ENCODE measurements at regions not wholly inside any gene's neighbourhood (a gene's known extent, or its start where the extent isn't known, plus 50 kb on each side); places are given as distances from the start of the nearest gene placed in this dataset.

DNA sequence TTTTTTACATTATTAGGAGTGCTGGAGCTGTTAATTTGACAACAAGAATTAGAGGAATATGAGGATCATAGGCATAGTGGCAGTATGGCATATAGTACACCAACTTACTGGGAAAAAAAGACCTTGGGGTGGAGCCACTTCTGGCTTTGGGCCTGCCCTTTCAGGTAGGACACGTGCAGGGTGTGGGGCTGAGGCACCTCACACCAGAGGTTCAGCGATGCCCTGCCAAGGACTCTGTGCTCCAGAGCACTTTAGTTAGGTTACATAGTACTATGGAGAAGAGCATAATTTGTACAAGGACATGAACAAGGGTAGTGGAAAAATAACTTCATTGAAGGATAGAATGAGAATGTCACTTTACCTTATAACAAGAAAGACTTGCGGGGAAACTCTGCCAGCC lies 77.1 kb upstream of the CD302 start:
- no peaks in the 10 kb centered on the region for H3F3A ChIP-seq (replicated peaks; ENCODE audit: insufficient read depth)
- H3K4me2 ChIP-seq, result no peak overlapping the region
- H3K36me3 ChIP-seq (replicated peaks in 1 of 2; ENCODE audit: control insufficient read depth in 1 of 2, insufficient read depth in 2 of 2, low read length in 1 of 2), result no peaks in the 10 kb centered on the region
- no peaks in the 10 kb centered on the region; a peak in 1 of 4 replicates for H3K4me1 ChIP-seq (ENCODE audit: control insufficient read depth in 1 of 2, insufficient read depth in 2 of 2, low read depth in 1 of 2, low read length in 1 of 2)
- H3K9me3 ChIP-seq, result no peaks in the 10 kb centered on the region
- TF ChIP-seq NRF1 (IDR thresholded peaks at IDR 0.05; ENCODE audit: low read depth, low read length) (no peak), GATA2 (CRISPR knock-in tag; IDR thresholded peaks at IDR 0.05) (no peak), FOSL2 (IDR thresholded peaks at IDR 0.05; ENCODE audit: borderline replicate concordance, low read depth) (no peak), TEAD4 (IDR thresholded peaks at IDR 0.05; ENCODE audit: borderline replicate concordance, insufficient read depth) (no peak), CHD2 (IDR thresholded peaks at IDR 0.05; ENCODE audit: low read length, partially characterized antibody) (no peak), FOXM1 (IDR thresholded peaks at IDR 0.05; ENCODE audit: low read depth) (no peak), JUND (IDR thresholded peaks at IDR 0.05) (no peak), EP300 (IDR thresholded peaks at IDR 0.05; ENCODE audit: borderline replicate concordance in 1 of 2, low read depth in 1 of 2, low read length in 1 of 2) (no peak), RXRA (IDR thresholded peaks at IDR 0.05; ENCODE audit: borderline replicate concordance, low read depth) (no peak)
- TF ChIP-seq, protein P1, sequence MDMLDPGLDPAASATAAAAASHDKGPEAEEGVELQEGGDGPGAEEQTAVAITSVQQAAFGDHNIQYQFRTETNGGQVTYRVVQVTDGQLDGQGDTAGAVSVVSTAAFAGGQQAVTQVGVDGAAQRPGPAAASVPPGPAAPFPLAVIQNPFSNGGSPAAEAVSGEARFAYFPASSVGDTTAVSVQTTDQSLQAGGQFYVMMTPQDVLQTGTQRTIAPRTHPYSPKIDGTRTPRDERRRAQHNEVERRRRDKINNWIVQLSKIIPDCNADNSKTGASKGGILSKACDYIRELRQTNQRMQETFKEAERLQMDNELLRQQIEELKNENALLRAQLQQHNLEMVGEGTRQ (IDR thresholded peaks at IDR 0.05; ENCODE audit: borderline replicate concordance, low read depth, low read length), result no peak
- TF ChIP-seq, protein P2, sequence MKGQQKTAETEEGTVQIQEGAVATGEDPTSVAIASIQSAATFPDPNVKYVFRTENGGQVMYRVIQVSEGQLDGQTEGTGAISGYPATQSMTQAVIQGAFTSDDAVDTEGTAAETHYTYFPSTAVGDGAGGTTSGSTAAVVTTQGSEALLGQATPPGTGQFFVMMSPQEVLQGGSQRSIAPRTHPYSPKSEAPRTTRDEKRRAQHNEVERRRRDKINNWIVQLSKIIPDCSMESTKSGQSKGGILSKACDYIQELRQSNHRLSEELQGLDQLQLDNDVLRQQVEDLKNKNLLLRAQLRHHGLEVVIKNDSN (IDR thresholded peaks at IDR 0.05; ENCODE audit: borderline replicate concordance, low read depth), result no peak
- H3K27ac ChIP-seq (ENCODE audit: low read depth in 2 of 2, low read length in 1 of 2), result no peak overlapping the region
- POLR2A ChIA-PET, result no interaction called here
- H3K27me3 ChIP-seq (ENCODE audit: insufficient read depth), result no peaks in the 10 kb centered on the region
- no peak overlapping the region for H3K9ac ChIP-seq
- no peaks in the 10 kb centered on the region for H3K9me2 ChIP-seq
- no peak overlapping the region for H2AFZ ChIP-seq (ENCODE audit: low read depth)
- H3K4me3 ChIP-seq (ENCODE audit: low read depth in 2 of 2, low read length in 1 of 2), result no peak overlapping the region
- whole genome bisulfite sequencing (ENCODE audit: low lambda C conversion rate), result 90% methylated on average over 3 of the region's 3 CpGs
- CTCF ChIA-PET, result no interaction called here
- H4K20me1 ChIP-seq (ENCODE audit: insufficient read depth), result no peaks in the 10 kb centered on the region
- no peaks in the 10 kb centered on the region for H3K79me2 ChIP-seq (ENCODE audit: insufficient read depth)
- no peak for DNase-seq

DNA sequence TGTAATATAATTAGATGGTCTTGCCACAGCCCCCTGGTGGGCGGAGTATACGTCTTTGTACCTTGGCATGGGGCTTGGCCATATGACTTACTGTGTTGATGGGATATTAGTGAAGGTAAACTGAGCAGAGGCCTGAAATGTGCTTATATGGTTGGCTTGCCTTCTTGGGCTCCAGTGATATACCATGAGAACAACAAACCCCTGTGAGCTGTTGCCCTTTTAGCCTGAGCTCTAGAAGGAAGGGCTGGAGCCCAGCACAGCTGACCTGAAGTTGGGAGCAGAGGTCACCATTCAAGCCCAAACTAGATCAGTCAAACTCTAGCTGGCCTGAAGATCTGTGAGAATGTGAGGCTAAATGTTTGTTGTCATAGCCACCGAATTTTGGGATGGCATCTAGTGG lies 75.2 kb upstream of the CD302 start:
- Histone ChIP-seq H3K4me1 (ENCODE audit: control insufficient read depth in 1 of 2, insufficient read depth in 2 of 2, low read depth in 1 of 2, low read length in 1 of 2) (no peaks in the 10 kb centered on the region), H3K4me3 (ENCODE audit: low read depth in 2 of 2, low read length in 1 of 2) (no peak overlapping the region), H3F3A (replicated peaks; ENCODE audit: insufficient read depth) (no peaks in the 10 kb centered on the region), H3K27me3 (ENCODE audit: insufficient read depth) (no peaks in the 10 kb centered on the region), H3K9me3 (no peaks in the 10 kb centered on the region), H3K4me2 (no peak overlapping the region), H3K36me3 (replicated peaks in 1 of 2; ENCODE audit: control insufficient read depth in 1 of 2, insufficient read depth in 2 of 2, low read length in 1 of 2) (no peaks in the 10 kb centered on the region), H3K9me2 (no peaks in the 10 kb centered on the region), H3K27ac (ENCODE audit: low read depth in 2 of 2, low read length in 1 of 2) (no peak overlapping the region), H3K79me2 (ENCODE audit: insufficient read depth) (no peaks in the 10 kb centered on the region), H3K9ac (no peak overlapping the region), H4K20me1 (ENCODE audit: insufficient read depth) (no peaks in the 10 kb centered on the region), H2AFZ (ENCODE audit: low read depth) (no peak overlapping the region)
- TF ChIP-seq, protein P3, sequence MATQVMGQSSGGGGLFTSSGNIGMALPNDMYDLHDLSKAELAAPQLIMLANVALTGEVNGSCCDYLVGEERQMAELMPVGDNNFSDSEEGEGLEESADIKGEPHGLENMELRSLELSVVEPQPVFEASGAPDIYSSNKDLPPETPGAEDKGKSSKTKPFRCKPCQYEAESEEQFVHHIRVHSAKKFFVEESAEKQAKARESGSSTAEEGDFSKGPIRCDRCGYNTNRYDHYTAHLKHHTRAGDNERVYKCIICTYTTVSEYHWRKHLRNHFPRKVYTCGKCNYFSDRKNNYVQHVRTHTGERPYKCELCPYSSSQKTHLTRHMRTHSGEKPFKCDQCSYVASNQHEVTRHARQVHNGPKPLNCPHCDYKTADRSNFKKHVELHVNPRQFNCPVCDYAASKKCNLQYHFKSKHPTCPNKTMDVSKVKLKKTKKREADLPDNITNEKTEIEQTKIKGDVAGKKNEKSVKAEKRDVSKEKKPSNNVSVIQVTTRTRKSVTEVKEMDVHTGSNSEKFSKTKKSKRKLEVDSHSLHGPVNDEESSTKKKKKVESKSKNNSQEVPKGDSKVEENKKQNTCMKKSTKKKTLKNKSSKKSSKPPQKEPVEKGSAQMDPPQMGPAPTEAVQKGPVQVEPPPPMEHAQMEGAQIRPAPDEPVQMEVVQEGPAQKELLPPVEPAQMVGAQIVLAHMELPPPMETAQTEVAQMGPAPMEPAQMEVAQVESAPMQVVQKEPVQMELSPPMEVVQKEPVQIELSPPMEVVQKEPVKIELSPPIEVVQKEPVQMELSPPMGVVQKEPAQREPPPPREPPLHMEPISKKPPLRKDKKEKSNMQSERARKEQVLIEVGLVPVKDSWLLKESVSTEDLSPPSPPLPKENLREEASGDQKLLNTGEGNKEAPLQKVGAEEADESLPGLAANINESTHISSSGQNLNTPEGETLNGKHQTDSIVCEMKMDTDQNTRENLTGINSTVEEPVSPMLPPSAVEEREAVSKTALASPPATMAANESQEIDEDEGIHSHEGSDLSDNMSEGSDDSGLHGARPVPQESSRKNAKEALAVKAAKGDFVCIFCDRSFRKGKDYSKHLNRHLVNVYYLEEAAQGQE (IDR thresholded peaks at IDR 0.05; ENCODE audit: low read depth, low read length), result no peak
- TF ChIP-seq, protein P2 (IDR thresholded peaks at IDR 0.05; ENCODE audit: borderline replicate concordance, low read depth), result no peak
- TF ChIP-seq SMC3 (IDR thresholded peaks at IDR 0.05; ENCODE audit: low read depth, low read length) (no peak), JUND (IDR thresholded peaks at IDR 0.05) (no peak), EZH2phosphoT487 (IDR thresholded peaks at IDR 0.05; ENCODE audit: borderline replicate concordance, low read depth) (no peak)
- WGBS (ENCODE audit: low lambda C conversion rate), result 57% methylated on average over 3 of the region's 3 CpGs
- DNase-seq, result no peak
- CTCF ChIA-PET, result no interaction called here
- POLR2A ChIA-PET, result no interaction called here
